Activated CD8-positive, alpha-beta memory T cell treated with anti-CD3 and anti-CD28 coated beads for 36 hours (primary cell): ENCODE measurements at regions not wholly inside any gene's neighbourhood (a gene's known extent, or its start where the extent isn't known, plus 50 kb on each side); places are given as distances from the start of the nearest gene placed in this dataset.

Experiments
- CTCF ChIA-PET: fragments of 350-600 bp; sonication (Branson Sonifier 250); formaldehyde crosslinking; loops from one replicate; lab custom pipeline; 2021; ENCODE audit warnings: antibody characterized with exemption; lab: Charles Lee
- POLR2A ChIA-PET: fragments of 350-600 bp; sonication (Branson Sonifier 250); formaldehyde crosslinking; loops from one replicate; lab custom pipeline; 2021; ENCODE audit warnings: antibody characterized with exemption; lab: Charles Lee

DNA sequence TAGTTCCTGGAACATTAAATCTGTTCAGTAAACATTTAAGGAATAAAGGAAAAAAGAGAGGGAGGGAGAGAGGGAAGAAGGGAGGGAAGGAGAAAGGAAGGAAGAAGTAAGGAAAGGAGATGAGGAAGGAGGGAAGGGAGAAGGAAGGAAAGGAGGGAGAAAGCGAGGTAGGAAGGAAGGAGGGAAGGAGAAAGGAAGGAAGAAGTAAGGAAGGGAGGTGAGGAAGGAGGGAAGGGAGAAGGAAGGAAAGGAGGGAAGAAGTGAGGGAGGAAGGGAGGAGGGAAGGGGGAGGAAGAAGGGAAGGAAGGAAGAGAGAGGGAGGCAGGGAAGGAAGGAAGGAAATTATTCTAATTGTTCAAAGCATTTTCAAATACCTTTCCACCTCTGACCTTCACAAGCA, 77.2 kb upstream of the JUN start:
- CTCF ChIA-PET = interaction anchor here (1.2 kb wide), 1 partner anchor 12 kb away, joined by 3 read pairs; no protein-coding TSS in a partner anchor

DNA sequence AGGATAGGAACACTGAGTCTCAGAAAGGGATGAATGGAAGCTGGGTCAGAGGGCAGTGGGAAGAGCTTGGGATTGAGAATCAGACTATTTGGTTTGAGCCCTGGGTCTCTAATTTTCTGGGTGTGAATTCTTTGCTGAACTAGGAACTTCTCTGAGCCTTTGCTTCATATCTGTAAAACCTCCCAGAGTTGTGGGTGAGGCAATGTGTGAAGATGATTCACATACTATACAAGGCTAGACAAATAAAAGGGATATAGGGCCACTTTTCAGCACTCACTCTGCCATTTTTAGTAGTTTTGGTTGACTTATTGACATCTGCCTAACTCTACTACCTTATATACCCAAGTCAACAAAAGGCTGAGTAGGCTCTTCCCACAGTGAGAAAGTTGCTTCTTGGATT, 77.7 kb upstream of the JUN start:
- POLR2A ChIA-PET = no interaction called here

More for the DNA sequence above, 77.2 kb upstream of the JUN start:
- POLR2A ChIA-PET = interaction anchor here (0.6 kb wide), 1 partner anchor 216 kb away, joined by 3 read pairs; no protein-coding TSS in a partner anchor

DNA sequence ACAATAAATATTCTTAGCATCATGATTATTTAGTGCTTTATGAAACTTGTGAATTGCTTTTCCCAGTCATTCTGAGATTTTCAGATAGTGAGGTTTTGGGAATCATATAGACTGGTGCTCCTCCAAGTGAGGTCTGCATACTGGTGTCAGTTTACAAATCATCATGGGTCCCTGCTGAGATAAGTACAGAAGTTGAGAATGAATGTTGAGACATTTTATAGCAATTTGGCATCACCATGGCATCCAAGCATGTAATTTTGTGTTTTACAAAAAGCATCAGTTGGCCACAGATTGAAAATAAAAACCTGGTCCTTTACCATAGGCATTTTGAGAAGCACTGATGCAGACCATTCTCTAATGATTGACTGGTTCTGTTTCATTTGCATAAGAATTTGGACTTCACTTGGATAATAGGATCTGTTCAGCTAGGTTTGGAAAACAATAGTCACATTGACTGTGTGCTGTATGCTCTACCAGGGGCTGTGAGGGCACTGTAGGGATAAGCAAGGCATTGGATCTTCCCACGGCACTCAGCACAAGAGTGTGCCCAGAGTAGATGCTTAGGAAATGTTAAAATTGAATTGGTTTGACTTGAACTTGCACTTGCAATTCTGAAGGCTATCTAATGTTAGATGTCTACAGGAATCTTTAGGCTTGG, 79.0 kb upstream of the JUN start:
- CTCF ChIA-PET = no interaction called here
- POLR2A ChIA-PET = no interaction called here

More for the DNA sequence above, 77.7 kb upstream of the JUN start:
- CTCF ChIA-PET = interaction anchor here (1.2 kb wide), 1 partner anchor 13 kb away, joined by 3 read pairs; no protein-coding TSS in a partner anchor

DNA sequence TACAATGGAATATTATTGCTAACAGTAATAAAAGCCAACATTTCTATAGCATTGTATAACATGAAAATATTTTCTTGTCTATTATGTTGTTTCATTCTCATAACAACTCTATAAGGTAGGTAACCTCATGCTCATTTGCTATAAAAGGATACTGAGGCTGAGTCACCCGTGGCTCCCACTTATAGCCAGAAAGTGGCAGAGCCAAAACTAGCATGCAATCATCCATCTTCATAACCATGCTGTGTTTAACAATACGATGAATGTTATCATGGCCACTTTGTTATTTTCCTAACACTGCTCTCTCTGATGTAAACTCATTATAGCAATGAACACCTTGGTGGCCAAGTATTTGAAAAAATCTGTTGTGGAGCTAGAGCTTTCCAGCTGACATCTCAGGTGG, 80.8 kb upstream of the JUN start:
- ChIA-PET POLR2A (no interaction called here), CTCF (no interaction called here)

DNA sequence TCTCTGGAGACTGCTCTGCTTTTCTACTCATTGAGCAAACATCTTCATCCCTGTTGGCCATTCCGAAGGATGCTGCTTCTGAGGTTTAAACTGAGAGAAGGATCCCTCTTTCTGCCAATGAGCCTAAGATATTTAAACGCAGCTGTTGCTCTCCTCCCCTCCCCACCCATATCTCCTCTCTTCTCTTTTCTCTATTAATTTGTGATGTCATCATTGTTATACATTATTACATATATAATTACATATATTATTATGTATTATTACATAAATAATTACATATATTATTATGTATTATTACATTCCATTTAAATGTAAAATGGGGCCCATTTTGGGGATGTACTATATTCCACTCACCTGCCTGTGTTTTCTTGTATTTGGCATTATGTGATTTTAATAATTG, 82.7 kb upstream of the JUN start:
- ChIA-PET POLR2A (no interaction called here), CTCF (interaction anchor here (0.6 kb wide), 1 partner anchor 23 kb away, joined by 3 read pairs; no protein-coding TSS in a partner anchor)

DNA sequence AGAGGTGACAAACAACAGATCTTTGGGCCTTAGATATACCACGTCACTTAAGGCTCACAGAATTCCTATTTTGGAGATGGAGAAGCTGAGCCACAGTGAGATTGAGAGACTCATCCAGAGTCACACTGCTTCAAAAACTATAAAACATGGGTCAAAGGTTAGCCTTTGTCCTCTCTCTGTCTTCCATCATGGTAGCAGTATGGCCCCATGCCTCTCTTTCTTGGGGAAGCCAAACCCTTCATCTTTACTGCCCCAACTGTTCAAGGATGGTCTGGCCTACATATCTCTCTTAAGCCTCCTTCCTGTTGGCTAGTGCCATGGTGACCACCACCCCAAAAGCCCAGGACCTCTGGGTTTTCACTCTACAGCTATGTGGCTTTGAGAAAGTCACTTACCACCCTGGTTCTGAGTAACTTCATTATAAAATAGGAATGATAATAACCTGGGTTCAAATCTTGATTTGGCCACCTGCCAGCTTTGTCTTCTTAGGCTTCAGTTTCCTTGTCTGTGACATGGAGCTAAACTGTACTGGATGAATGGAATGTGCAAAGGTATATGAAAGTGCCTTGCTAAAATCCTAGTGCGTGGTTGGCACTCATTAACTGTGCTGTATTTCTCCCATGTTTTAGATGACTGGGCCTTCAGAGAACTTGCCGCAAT, 85.9 kb upstream of the JUN start:
- ChIA-PET POLR2A (no interaction called here), CTCF (no interaction called here)

DNA sequence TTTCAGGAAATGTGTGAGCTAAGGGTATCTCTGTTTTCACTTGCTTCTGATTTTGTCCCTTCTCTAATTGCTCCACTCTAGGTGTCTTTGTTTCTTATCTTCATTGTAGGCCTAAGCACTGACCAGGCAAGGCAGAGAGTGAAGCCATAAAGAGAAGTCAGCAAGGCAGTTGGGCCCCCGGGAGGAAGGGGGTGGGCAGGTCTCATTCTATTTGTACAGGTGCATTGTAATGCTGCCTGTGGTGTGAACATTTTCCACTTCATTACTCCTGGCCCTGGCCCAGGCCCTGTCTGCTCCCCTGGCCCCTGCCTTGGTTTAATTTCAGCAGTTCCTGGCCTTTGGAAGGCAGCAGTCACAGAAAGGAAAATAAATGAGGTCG, 86.4 kb upstream of the JUN start:
- CTCF ChIA-PET = no interaction called here

DNA sequence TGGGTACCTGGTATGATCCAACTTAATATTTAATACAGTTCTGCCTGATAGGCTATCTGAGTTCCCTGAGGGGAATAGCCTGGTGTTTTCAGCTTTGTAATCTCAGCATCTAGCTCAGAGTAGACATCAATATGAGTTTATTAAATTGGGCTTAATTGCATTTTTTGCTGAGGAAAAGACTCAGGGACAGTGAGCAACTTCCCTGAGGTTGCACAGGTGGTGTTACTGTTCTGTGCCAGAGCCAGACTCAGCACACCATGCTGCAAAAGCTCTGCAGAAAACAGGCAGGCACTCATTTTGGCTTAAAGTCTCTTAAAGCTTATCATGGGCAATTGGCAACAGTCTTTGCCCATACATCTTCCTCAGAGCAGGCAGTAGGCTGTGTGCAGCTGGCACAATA, 90.5 kb upstream of the JUN start:
- ChIA-PET POLR2A (no interaction called here), CTCF (no interaction called here)

More for the DNA sequence above, 86.4 kb upstream of the JUN start:
- POLR2A ChIA-PET = no interaction called here

DNA sequence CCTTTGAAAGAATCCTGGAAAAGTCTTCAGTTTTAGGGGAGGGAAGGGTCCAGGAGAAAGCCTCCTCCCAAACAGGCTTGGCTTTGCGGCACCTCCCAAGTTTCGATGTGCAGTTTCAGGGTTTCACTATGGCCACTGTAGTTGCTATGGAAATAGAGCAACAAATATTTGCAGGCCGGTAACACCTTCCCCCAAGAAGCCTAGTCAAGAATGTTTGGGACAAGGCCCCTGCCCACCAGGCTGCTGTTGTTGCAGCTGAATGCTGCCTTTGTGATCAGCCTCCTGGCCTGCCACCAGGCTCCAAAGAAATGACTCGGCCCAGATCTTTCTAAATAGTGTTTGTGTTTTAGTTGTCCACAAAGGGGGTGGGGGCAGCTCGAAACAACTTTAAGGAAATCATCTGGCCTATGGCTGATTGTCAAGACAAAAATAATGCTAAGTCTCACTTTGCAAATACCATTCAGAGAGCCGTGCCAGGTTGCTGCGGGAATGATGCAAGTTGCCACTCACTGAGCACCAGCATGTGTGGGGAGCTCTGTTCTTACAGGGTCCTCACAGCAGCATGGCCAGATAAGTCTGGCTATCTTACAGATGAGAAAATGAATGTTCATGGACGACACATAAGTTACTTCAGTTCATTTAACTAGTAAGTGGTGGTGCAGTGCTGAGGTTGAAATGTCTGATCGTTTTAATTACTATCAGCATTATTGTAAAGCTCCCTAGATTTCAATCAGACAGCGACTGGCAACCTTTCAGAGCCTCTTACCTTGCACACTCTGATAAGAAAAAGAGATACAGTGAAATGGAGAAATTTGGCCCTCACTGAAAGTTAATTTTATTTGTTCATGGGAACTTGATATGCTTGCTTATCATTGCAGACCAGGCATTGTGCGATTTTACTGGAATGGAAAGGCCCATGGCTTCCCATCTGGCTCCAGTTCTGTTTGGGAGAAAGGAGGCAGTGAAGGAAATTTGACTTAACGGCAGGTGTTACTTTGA, 91.2 kb upstream of the JUN start:
- ChIA-PET POLR2A (no interaction called here), CTCF (no interaction called here)

DNA sequence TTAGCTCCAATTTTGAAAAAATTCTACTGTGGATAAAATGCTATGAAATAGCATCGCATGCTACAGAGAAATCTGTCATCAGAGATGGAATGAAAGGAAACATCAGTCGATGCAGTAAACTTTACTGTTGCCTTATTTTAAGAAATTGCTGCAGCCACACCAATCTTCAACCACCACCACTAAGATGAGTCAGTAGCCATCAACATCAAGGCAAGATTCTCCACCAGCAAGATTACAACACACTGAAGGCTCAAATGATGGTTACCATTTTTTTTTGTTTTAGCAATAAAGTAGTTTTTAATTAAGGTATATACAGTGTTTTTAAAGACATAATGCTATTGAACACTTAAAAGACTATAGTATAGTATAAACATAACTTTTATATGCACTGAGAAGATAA, 95.6 kb upstream of the JUN start:
- POLR2A ChIA-PET = no interaction called here
- CTCF ChIA-PET = no interaction called here

DNA sequence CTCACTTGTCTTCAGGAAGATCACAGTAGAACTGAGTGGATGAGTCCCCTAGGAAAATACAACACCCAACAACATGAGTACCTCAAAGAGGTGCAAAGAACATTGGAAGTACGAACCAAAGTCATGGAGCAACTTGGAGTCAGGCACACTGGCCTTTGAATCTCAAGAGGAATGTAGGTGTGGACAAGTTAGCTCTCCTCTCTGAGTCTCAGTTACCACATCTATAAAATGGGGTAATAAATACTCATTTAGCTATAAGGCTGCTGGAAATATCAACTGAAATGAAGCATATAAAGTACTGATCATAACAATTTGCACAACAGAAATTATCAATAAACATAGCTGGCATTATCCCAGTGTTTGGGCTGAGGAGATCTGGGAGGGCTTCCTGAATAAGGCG, 96.7 kb upstream of the JUN start:
- CTCF ChIA-PET = no interaction called here
- POLR2A ChIA-PET = no interaction called here

DNA sequence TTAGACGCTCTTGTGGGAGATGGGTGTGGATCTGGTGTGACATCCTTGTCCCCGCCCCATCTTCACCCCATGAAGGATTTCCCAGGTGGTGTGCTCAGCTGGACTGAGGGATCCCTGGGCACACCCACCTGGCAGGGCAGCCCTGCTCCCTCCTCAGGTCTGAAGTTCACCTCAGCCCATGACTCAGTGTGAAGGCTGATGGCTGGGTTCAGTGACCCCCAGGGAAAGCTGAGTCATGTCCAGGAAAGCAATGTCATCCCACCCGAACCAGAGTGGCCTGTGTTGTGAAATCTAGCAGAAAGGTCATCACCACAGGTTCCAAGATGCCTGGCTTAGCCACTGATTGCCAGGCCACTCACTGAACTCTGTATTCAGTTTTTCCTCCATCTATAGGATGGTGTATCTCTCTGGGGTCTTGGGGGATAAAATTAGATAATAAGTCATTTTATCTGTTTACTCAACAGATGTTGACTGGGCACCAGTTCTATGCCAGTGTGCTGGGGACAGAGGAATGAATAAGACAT, 97.7 kb upstream of the JUN start:
- POLR2A ChIA-PET = no interaction called here
- CTCF ChIA-PET = no interaction called here

DNA sequence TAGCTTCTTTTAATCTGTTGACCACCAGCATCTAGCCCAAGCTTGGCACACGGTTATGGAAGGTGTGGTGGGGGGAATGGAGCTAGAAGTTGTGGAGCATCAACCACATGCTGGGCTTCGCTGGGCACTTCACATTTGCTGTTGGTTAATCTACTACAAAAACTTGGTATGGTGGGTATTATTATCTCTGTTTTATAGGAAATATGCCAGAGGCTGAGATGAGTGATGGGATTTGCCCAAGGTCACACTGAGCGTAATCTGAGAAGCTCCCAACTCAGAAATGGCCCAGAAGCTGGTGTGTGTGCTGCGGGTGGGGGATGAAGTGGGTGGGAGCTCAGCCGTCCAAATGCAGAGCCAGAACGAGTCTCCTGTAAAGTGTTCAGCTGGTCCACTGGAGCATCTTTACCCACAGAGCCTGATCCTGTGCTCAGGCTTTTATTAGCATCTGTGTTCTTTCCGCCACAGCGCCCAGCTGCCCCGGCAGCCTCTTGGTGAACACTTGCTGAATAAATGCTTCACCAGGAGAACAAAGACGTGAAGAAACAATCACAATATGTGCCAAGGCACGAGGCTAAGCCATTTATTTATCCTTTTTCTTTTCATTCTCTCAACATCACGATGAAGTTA, 98.6 kb upstream of the JUN start:
- CTCF ChIA-PET = no interaction called here
- POLR2A ChIA-PET = no interaction called here

DNA sequence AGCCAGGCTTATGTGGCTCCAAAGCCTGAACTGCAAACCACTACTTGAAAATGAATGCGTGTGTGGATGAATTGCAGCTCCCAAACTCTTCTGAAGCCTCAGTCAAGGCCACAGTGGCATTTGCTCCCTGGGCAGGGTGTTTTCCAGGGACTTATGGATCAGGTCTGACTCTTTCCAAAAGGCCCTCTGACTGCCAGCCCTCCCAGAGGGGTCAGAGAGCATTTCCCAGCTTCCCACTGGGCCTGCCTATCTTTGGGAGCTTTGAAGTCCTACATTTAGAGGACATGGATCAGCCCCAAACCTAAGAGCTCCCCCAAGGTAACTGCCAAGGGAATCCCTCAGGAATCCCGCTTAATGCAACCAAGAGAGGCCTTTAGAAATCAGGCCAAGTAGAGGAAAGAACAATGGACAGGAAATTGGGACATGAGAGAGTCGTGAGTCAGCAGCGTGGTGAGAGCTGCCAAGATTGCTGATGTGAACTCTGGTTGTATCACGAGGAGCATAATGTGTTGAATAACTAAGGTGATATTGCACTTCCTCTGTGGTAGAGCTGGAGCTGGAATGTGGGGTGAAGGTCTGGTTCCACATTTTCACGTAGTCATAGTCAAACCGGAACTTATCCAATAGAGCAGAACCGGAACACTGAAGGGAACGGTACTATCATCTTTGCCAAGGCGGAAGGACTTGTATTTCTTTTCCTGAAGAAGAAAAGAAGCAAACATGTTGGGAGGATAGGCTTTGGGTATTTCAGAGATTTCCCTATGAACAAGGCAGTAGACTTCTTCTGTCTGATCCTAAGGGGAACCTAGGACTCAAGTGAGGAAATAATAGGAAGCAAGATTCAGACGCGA, 99.4 kb upstream of the JUN start:
- CTCF ChIA-PET = no interaction called here
- POLR2A ChIA-PET = no interaction called here

DNA sequence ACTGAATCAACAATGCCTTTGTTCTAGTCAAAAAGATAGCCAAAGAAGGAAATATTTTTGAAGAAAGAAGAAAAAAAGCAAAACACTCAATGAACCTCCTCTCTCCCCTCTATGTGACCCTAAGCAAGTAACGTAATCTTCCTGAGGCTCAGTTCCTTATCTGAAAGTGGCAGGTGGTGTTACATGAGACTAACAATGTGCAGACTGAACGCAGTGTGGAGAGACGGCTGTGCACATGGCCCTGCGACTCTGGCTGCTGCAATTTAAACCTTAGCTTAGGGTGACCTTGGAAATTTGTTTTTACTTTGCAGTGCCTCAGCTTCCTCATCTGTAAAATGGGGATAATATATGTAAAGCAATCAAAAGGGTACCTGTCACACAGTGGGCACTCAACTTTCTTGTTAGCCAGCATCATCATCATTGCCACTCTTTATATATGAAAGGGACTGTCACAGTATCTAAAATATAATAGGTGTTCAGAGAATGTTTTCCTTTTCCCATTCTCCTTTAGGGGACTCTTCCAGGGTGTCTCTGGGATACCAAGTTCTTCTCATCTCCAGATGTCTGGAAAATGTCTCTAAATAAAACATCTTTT, 100.1 kb upstream of the JUN start:
- POLR2A ChIA-PET = no interaction called here
- CTCF ChIA-PET = no interaction called here

DNA sequence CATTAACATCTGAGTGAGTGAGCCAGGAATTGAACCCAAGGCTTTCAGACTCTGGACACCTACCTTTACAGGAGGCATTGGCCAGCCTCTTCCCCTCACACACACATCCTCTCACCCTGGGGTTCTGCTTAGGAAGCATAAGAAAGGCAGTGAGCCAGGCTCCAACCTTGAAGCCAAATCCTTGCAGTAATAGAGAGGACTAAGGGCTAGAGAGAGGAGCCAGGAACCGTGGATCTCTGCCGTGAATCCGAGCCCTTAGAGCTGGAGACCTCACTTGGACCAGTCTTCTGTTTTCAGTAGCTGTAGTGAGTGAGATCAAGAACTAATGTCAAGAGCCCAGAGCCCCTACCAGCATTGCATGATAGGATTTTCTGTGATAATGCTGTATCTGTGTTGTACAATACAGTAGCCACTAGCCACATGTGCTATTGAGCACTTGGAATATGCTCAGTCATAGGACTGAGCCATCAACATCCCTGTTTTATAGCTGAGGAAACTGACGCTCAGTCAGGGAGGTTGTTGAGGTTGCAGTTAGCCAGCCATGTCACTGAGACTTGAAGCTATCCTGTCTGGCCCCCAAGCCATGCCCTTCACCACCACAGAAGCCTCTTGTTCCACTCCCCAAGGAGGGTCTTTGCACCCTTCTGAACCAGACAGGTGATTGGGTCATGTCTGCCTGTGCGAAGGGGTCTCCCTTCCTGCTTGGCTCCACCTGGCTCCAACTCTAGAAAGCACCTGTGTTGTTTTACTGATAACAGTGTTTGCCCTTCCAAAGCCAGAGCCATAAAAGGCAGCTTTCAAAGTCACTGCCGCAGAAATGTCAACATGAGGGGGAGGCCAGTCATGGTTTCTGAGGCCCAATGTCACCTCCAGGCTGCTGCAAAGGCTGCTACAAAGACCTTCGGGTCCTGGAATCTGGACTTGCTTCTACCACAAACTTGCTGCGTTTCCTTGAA, 101.1 kb upstream of the JUN start:
- ChIA-PET POLR2A (no interaction called here), CTCF (no interaction called here)

DNA sequence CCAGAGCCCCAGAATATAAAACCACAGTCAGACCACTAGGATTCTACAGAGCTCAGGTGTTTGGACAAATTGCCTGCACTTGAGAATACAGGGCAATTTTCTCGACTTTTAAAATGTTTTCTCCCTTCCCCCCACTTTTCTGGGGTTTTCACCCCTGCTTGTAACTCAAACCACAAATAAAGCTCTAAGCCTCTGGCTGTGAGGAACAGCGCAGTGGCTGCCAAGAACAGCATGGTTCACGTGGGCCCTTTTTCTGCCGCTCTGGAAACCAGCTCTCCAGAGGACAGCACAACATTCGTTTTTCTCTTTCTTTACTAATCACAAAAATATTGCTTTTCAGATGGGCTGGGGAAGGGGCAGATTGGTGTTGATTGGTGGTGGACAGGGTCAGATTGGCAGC, 102.2 kb upstream of the JUN start:
- POLR2A ChIA-PET = interaction anchor here (0.5 to 0.7 kb wide), 2 partner anchors 17 to 260 kb away, joined by 3 read pairs; no protein-coding TSS in a partner anchor
- CTCF ChIA-PET = no interaction called here
